CD1c-positive myeloid dendritic cell (primary cell): ENCODE measurements at regions not wholly inside any gene's neighbourhood (a gene's known extent, or its start where the extent isn't known, plus 50 kb on each side); places are given as distances from the start of the nearest gene placed in this dataset.
"Not testable (repeated sequence)": the region's sequence is repeated elsewhere in the genome, so short reads cannot be mapped to it uniquely, and the experiment has no call there.

ENCODE experiments used
- DNase-seq: peaks from one replicate; pipeline ENCODE4 v3.0.0-alpha.2; 2016; ENCODE audit errors: extremely low spot score

DNA sequence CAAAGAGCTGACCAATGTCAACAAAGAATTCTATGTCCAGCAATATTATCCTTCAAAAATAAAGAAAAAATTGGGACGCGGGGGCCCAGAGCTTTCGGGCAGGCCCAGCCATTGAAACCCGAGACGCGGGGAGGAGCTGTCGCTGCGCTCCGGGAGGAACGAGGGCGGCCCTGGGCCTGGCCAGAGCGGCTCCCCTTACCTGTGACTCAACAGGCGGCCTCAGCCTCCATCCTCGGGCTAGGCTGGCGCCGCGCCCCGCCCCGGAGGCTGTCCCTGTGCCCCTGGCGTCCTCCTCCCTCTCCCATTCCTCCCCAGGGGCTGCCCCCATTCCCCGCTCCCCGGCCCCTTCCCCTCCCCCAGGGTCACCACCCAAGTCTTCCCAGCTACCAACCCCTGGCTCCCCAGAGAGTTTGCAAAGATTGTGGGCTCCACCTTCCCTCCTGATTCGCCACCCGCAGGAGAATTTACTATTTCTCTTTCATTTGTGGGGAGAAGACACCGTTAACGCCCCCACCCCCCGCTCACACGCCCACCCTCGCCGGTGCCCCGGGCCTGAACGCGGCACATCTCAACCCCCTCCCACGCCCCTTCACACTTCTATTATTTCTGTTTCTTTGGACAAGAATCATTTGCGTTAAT is 127.9 kb downstream of the ARRDC4 start:
- not testable (repeated sequence) for DNase-seq

DNA sequence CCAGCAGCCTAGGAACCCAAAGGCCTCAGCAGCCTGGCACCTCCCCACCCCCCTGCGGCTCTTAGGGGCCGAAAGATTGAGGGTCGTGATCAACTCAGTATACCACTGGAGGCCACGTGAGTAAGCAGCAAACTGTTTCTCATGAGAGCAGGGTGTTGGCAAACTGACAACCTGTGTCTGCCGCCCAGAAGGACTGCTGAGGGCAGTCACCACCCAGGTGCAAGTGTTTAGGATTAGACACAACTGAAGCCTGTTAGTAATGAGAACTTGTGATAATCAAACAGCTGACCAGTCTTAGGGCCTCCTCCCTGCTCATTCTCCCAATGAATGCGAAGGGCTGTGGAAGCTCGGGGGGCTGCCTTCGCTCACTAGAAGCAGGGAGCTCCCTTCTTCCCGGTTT is 128.8 kb downstream of the ARRDC4 start:
- DNase-seq, result not testable (repeated sequence)

DNA sequence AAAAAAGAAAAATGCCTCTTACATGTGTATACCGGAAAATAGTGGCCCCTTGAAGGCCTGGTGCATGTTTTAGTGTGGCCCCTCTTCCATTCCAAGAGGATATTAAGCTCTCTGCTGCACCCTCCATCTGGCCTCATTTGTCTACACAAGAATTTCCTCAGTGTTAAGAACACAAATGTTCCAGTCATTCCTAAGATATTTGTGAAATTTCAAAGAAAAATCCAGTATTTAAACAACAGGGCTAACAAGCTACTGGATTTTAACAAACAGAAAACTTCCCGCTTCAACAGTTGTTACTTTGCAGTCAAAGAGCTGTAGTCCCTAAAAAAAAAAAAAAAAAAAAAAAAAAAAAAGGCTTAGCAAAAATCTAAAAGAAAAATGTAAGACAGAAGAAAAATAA is 137.5 kb downstream of the ARRDC4 start:
- DNase-seq, result not testable (repeated sequence)

DNA sequence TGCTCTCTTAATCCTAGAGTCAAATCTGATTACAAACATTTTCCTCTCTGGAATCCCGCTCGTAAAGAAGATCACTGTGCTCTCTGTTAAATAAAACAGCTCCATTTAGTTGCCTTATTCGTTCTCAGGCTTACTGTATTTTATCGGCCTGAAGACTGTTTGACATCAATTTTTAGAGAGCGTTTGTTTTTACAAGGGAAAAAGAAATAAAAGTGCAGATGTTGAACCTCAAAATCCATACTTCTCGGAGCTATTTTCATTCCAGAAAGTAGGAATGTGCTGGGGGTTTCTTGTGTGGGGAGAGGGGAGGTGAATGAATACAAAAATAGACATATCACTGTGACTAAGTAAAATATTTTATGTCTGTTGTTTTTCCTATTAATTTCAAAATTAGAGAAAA is 140.1 kb downstream of the ARRDC4 start:
- not testable (repeated sequence) for DNase-seq

DNA sequence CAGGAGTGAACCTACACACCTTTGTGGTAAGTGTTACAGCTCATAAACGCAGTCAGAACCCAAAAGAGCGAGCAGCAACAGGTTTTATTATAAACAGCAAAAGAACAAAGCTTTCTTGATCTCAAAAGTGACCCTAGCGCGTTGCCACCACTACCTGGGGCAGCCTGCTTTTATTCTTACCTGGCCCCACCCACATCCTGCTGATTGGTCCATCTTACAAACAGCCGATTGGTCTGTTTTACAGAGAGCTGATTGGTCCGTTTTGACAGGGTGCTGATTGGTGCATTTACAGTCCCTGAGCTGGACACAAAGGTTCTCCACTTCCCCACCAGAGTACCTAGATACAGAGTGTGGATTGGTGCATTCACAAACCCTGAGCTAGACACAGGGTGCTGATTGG is 143.1 kb downstream of the ARRDC4 start:
- no peak for DNase-seq

DNA sequence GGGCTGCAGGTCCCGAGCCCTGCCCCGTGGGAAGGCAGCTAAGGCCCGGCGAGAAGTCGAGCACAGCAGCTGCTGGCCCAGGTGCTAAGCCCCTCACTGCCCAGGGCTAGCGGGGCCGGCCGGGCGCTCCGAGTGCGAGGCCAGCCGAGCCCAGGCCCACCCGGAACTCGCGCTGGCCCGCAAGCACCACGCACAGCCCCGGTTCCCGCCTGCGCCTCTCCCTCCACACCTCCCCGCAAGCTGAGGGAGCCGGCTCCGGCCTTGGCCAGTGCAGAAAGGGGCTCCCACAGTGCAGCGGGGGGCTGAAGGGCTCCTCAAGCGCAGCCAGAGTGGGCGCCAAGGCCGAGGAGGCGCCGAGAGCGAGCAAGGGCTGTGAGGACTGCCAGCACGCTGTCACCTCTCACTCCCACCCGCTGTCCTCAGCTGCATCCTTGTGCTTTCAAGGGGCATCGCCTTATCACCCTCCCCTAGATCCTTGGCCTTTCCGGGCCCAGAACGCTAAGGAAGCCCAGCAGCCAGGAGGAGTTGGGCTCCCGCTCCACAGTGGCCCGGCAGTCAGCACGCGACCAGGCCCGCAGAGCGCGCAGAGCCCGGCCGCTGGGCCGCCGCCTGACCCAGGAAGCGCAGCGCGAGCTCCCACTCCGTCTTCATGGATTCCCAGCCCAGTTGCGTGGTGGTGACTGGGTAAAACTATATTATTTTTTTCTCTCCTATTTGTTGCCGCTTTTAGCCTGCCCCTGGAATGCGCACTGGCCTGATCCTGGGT is 144.1 kb downstream of the ARRDC4 start:
- not testable (repeated sequence) for DNase-seq

DNA sequence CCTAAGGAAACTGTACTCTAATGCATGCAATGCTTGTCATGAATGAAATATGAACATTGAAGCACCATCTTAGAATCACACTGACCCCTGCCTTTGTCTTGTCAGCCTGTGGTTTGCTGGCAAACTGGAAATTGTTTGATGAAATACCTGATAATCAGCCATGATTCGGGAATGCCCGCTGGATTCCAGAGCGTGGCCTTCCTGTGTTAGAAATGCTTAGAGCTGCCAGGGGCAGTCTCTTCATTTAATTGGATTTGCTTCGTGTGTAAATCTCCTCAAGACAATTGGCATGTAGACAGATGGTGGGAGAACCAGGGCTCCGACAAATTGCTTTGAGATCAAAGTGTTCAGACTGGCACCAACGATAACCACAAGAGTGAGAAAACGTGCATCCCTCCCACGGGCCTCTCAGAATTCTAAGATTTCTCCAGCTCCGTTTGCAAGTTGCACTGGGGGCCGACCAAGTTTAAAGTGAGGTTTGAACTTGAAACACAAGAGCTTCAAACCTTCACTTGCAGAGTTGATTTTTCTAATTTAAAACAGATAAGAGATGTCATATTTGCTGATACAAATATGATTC is 146.2 kb downstream of the ARRDC4 start:
- DNase-seq, result not testable (repeated sequence)

DNA sequence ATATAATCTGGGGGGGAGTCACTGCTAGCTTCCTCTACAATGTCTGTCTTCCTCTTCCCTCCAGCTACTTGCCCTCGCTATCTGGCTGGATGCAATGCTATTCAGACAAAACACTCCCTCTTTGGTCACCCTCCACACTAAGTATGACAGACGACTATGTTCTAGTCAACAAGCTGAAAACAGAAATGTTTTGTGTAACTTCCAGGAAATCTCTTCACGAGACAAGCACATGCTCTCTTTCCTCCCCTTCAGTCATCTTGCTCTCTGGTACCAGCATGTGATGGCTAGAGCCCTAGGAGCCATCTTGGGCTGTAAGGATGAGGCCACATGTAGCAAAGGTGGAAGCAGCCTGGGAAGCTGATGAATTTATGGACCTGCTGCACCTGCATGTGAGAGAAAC is 151.3 kb downstream of the ARRDC4 start:
- DNase-seq, result no peak

DNA sequence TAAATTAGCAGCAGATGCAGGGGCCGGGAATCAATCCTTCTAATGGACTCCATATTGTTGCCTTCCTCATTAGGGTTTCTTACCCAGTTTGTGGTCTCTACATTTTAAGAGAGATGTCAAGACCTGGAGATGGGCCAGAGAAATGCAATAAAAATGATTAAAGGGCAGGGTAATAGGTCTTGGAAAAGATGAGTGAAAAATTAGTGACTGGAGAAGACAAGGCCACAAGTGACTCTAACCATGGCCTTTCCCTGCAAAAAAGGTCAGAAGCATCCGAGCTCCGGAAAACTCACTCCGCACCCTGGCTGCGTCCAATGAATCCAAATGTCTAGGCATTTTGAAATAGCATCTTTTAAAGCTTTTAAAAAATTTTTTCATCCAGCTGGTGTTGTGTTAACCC is 152.8 kb downstream of the ARRDC4 start:
- DNase-seq, result no peak

DNA sequence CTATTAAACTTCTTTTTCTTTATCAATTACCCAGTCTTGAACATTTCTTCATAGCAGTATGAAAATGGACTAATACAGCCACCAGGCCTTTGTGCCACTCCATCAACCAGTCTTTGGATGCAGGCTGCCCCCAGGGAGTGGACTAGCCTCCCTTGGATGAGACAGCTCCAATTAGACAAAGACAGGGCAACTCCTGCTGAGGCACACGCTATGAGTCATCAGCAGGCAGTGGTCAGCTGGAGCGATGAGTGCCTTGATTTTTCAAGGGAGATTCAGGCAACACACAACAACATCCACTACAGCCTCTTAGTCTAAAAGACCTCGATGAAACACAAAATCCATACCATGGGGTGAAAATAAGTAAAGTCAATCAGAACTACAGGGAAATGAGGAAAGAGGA is 160.1 kb downstream of the ARRDC4 start:
- no peak for DNase-seq

DNA sequence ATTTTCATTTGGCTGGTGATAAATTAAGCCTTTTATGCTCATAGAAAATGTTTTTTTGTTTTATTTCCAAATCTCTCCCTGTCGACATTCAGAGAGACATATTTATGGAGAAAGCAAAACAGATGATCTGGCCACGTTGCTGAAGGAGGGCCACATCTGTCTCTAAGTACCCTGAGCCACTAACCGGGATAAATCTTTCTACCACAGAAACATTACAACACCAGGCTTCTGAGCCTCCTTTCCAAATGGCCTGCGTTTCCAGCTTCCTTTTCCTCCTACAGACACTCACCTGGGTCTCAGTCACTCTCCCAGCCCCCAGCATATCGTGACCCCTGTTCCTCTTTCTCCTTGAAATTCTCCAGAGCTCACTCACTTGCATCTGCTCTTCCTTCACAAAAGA is 161.0 kb downstream of the ARRDC4 start:
- no peak for DNase-seq

DNA sequence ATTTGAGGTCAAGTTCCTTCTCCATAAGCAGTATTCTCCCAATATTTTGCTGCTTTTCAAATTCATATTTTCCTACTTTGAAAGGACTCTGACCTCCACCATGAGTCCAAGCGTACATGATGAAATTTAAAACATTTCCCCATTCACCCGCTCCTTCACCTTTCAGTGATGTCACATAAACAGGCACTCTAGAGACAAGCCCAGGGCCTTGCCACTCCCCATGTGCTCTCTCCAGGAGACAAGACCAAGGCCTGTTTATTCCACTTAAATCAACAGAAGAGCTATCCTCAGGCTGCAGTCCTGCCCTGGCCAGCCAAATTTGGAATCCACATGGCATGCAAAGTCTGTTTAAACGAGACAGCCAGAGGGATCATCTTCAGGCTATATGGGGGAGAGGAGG is 161.5 kb downstream of the ARRDC4 start:
- DNase-seq, result no peak

DNA sequence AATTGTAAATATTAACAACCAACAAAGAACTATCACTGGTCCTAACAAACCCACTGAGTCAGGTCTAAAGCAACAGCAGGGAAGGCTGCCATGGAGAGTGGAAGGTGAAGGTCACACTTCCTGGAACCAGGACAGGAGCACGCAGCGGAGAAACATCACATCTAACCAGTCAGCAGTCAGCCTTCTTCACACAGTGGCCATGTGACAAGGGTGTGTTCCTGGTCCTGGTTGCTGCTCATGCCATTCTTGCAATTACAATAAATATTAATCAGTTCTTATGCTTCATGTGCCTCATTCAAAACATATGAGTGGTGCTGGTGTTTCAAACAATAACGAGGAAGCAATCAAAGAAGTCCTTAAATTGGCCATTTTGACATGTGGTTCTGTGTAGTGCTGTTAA is 162.8 kb downstream of the ARRDC4 start:
- DNase-seq, result no peak

DNA sequence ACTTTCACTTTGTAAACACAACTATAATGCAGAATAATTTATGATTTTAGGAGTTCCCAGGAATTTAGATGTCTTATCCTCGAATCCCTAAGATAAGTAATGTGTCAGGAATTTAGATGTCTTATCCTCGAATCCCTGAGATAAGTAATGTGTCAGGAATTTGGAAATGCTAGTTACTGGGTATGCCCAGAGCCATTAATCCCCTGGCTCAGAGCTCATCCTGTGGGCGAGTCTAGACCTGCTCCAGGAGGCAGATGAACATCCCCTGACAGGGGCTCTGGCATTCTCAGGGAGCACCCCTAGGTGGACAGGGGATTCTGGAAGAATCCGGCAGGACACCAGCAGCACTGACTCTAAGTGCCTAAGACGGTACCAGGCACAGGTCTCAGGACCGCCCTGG is 163.3 kb downstream of the ARRDC4 start:
- no peak for DNase-seq

DNA sequence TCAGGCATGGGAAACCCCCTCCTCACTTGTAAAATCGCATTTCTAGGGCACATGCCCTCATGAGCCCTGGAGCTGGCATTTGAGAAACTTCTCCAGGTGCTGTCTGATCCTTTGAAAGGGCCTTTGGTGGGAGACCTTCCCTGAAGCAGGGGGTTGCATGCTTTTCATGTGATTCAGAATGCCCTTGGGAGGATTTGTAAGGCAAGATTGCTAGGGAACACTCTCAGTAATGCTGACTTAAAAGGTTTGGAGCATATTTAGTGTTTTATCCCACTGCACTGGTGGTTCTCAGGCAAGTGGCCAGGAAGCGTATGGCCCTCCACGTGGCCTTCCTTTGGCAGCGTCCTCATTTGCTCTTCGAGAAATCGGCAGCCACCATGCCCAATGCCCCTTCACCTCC is 164.1 kb downstream of the ARRDC4 start:
- DNase-seq, result no peak

DNA sequence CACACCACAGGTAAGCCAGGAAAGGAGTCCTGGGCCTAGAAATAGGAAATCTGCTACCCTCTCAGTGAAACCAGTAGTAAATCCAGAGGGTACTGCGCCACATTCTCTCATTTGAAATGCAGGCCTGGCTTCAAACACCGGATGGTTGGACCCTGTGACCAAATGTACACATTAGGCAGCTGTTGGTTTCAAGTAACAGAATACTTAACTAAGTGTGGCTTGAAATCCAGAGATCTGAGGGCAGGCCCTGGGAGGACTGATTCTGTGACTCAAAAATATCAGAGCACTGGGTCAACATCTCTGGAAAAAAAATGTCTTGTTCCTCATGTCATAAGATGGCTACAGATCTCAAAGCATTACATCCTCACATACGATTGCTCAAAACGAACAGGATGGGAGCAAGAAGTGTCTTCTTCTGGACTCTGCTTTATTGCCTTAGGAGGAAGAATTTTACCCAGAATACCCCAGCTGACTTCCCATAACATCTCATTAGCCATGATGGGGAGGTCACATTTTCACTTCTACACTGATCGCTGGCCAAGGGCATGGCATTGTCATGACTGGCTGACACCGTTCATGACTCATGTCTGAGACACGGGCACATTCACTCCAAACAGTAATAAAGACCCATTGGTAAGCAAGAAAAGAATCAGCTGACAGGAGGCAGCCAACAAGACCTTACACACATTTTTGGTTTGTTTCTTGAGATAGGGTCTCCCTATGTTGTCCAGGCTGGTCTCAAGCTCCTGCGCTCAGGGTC is 166.0 kb downstream of the ARRDC4 start:
- DNase-seq, result peak; percentile 15

DNA sequence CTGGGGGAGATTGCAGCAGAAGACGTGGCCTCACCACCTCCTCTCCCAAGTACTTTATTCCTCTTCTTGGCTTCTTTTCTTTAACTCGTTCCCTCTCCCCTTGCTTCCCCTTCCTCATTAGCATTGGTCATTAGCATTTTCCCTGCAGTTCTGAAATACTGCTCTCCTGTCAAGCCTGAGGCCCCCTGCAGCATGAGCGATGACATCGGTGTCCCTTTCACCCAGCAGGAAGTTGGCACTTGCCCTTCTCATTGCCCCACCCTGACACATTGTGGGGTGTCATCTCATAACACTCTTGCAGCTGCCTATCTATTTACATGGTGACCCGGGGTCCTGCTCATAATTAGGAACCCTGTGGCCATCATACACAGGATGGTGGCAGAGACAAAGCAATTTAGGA is 167.1 kb downstream of the ARRDC4 start:
- DNase-seq, result no peak

DNA sequence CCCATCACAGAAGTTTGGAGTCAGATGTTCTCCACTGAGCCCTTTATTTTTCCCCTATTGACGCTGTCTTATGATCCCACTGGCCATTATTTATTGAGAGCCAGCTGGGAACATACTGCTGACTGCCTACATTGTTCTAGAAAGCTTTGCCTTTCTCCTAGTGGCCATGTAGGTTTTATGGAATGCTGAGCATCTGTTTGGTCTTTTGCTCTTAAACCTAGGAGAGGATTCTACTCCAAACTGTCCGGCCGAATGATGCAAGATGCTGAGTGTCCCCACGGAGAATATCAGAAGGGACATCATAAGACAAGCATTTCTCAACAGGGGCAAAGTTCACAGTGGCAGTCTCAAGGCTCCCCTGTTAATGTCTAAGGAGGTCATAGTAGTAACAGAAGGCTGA is 171.4 kb downstream of the ARRDC4 start:
- no peak for DNase-seq

DNA sequence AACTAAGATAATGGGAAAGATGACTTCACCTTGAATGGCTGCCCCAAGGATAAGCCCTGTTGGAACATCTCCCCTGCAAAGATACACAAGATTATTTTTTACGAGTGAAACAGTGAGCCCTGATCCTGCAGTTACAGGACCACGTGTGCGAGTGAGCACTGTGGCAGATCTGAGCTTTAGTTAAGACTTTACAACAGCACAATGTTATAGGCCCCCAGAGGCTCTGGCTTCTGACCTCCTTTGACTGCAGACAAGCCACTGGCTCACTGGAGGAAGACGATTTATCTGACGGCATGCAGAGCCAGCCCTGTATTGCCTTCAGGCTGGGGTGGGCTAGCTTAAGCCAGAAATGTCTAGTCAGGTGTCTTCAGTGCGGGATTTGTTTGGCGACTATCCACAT is 174.4 kb downstream of the ARRDC4 start:
- no peak for DNase-seq

DNA sequence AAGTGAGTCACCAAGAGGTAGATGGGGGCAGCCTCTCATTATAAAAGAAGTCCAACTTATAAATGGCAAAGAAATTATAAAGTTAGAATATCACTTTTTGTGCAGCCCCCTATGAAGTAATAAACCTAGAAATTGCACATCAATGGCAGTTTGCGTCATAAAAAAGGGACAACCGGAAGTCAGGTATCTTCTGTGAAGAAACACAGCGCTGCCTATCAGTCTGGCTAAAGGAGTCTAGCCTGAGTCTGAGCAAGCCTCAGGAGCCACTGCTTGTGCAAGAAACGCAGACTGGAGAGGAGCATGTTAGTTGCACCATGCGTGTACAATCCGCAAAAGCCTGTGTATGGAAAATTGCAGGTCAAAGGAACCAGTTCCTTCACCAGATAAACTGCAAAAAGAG is 178.4 kb downstream of the ARRDC4 start:
- no peak for DNase-seq

DNA sequence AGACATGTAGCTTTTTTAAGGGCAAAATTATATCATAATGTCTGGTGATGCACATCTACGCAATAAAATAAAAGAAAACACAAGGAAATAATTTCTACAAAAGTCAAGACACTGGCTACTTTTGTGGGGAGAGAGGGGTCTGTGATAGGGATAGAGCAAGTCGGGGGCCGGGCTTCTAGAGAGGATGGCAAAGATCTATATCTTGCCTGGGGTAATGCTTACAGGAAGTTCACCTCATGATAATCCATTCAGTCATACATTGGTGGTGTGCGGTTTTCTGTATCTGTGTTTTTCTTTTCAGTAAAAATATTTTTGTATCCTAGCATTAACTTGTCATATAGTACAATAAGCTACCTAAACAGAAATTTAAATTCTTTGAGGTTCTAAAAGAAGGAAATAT is 178.8 kb downstream of the ARRDC4 start:
- DNase-seq, result no peak

DNA sequence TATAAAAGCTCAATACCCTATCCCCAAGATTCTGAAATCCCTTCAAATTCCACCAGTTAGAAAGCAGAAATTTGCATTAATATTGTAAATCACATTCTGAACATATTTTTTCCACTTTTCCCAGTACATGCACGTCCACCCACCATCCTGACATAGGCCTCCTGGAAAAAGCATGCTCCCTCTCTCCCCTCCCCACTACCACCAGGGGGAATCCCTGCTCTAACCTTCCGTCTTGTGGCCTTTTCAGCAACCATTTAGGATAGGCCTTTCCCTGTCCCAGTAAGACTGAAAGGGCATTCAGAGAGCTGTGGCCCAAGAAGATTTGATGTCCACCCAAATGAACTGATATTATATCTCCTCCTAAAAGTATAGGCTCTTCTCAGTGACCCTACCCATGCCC is 182.1 kb downstream of the ARRDC4 start:
- DNase-seq, result no peak

DNA sequence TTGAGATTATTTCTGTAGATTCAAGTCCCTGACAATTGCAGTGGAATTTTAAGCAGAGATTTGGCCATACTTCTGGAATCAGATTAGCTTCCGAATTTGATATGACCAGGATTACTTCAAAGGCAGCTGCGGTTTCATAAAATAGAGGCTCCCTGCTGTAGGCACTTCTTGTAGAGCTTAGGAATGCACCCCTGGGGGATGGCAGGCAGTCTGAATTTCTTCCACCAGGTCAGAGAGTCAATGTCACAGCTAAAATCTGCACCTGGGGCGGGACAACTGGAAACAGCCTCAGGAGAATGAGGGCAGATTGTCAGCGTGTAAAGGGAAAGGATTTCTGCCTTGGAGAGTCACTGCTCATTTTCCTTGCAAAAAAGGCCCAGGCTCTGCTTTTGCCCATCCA is 182.6 kb downstream of the ARRDC4 start:
- no peak for DNase-seq
